IMR-90 (cell line): ENCODE measurements at regions not wholly inside any gene's neighbourhood (a gene's known extent, or its start where the extent isn't known, plus 50 kb on each side); places are given as distances from the start of the nearest gene placed in this dataset.

ENCODE experiments used
- ATAC-seq: fragments of 200-7000 bp; cut with Tn5 transposase; 2 replicates; pipeline ENCODE4 v1.9.1; 2020; ENCODE audit warnings: low read depth, mild to moderate bottlenecking, moderate library complexity
- BruUV-seq: library from RNA; stranded (reverse); fragments of 400-500 nt; replicated peaks from 2 replicates; lab custom pipeline; 2021; lab: Mats Ljungman, UMichigan
- CTCF ChIA-PET: fragments of 300-600 bp; formaldehyde crosslinking; extraction: SDS; loops from one replicate; lab custom pipeline; 2021; ENCODE audit warnings: antibody characterized with exemption; lab: Yijun Ruan, JAX
- POLR2A ChIA-PET: fragments of 300-600 bp; sonication (Branson Sonifier 250); formaldehyde crosslinking; loops from one replicate; lab custom pipeline; 2022; ENCODE audit warnings: antibody characterized with exemption; ENCODE audit not compliant: unreplicated experiment; lab: Charles Lee
- DNase-seq: peaks from one replicate; pipeline ENCODE4 v3.0.0; 2013
- H2AFZ ChIP-seq: replicated peaks from 2 replicates; pipeline ENCODE3; 2013; ENCODE audit warnings: low read length, mild to moderate bottlenecking; ENCODE audit not compliant: poor library complexity
- H2AK5ac ChIP-seq: 2 replicates; pipeline ENCODE4 v1.6.1; 2013; ENCODE audit warnings: low read depth, low read length, inconsistent platforms
- H2AK9ac ChIP-seq: replicated peaks from 2 replicates; pipeline ENCODE3; 2013; ENCODE audit warnings: mild to moderate bottlenecking, low read depth, low read length, moderate library complexity; ENCODE audit not compliant: poor library complexity
- H2BK120ac ChIP-seq: 2 replicates; pipeline ENCODE4 v1.6.1; 2013; ENCODE audit warnings: low read depth, low read length, inconsistent platforms
- H2BK15ac ChIP-seq: 3 replicates; pipeline ENCODE4 v1.6.1; 2013; ENCODE audit warnings: low read depth, low read length, inconsistent platforms
- H2BK20ac ChIP-seq: 2 replicates; pipeline ENCODE4 v1.6.1; 2013; ENCODE audit warnings: low read depth, mild to moderate bottlenecking, inconsistent platforms, low read length, moderate library complexity
- H2BK5ac ChIP-seq: 2 replicates; pipeline ENCODE4 v1.6.1; 2013; ENCODE audit warnings: mild to moderate bottlenecking, low read depth, low read length, inconsistent platforms; ENCODE audit not compliant: poor library complexity, severe bottlenecking
- H3K14ac ChIP-seq: replicated peaks from 2 replicates; pipeline ENCODE4 v1.6.1; 2013; ENCODE audit warnings: low read depth, low read length, inconsistent platforms
- H3K18ac ChIP-seq: 2 replicates; pipeline ENCODE4 v1.6.1; 2013; ENCODE audit warnings: low read depth, low read length, control low read depth
- H3K23ac ChIP-seq: 2 replicates; pipeline ENCODE4 v1.6.1; 2013; ENCODE audit warnings: low read depth, low read length, inconsistent platforms
- H3K27ac ChIP-seq: 2 replicates; pipeline ENCODE4 v1.5.1; 2013; ENCODE audit warnings: mild to moderate bottlenecking, control low read depth, low read length; ENCODE audit not compliant: insufficient read depth
- H3K27me3 ChIP-seq: 2 replicates; pipeline ENCODE4 v1.6.1; 2013; ENCODE audit warnings: low read length; ENCODE audit not compliant: control insufficient read depth, insufficient read depth
- H3K36me3 ChIP-seq: 2 replicates; pipeline ENCODE4 v1.6.1; 2013; ENCODE audit warnings: low read length, mixed read lengths; ENCODE audit not compliant: control insufficient read depth, insufficient read depth
- H3K4ac ChIP-seq: 2 replicates; pipeline ENCODE4 v1.6.1; 2013; ENCODE audit warnings: low read depth, low read length, inconsistent platforms
- H3K4me1 ChIP-seq: 2 replicates; pipeline ENCODE4 v1.6.1; 2013; ENCODE audit warnings: low read length, mixed read lengths; ENCODE audit not compliant: control insufficient read depth, insufficient read depth
- H3K4me2 ChIP-seq: 2 replicates; pipeline ENCODE4 v1.6.1; 2013; ENCODE audit warnings: low read depth, mild to moderate bottlenecking, control low read depth, low read length, moderate library complexity
- H3K4me3 ChIP-seq: 2 replicates; pipeline ENCODE4 v1.5.1; 2013; ENCODE audit warnings: low read depth, mild to moderate bottlenecking, control low read depth, low read length, moderate library complexity; ENCODE audit not compliant: insufficient read depth
- H3K56ac ChIP-seq: 2 replicates; pipeline ENCODE4 v1.6.1; 2013; ENCODE audit warnings: low read length, inconsistent platforms; ENCODE audit not compliant: insufficient read depth; ENCODE audit errors: extremely low read depth
- H3K79me1 ChIP-seq, 2 experiments: 2 replicates each; pipeline ENCODE4 v1.6.1; 2013; ENCODE audit warnings: low read length in 2 of 2, inconsistent platforms in 1 of 2, low read depth in 1 of 2
- H3K9ac ChIP-seq: 2 replicates; pipeline ENCODE4 v1.6.1; 2013; ENCODE audit warnings: low read depth, low read length, control low read depth
- H3K9me1 ChIP-seq: 2 replicates; pipeline ENCODE4 v1.6.1; 2013; ENCODE audit warnings: low read length, inconsistent platforms; ENCODE audit not compliant: insufficient read depth
- H3K9me3 ChIP-seq: 2 replicates; pipeline ENCODE4 v1.6.1; 2013; ENCODE audit warnings: low read length; ENCODE audit not compliant: control insufficient read depth, insufficient read depth
- H4K20me1 ChIP-seq: 2 replicates; pipeline ENCODE4 v1.6.1; 2013; ENCODE audit warnings: low read length, inconsistent platforms; ENCODE audit not compliant: insufficient read depth
- H4K5ac ChIP-seq: 2 replicates; pipeline ENCODE4 v1.6.1; 2013; ENCODE audit warnings: mild to moderate bottlenecking, low read depth, low read length, control low read depth
- H4K8ac ChIP-seq, 2 experiments: 2 replicates each; pipeline ENCODE4 v1.6.1; 2013; ENCODE audit warnings: low read depth in 2 of 2, low read length in 2 of 2, control low read depth in 1 of 2, inconsistent platforms in 1 of 2
- H4K91ac ChIP-seq: 2 replicates; pipeline ENCODE4 v1.6.1; 2013; ENCODE audit warnings: low read depth, low read length, inconsistent platforms; ENCODE audit not compliant: insufficient read depth
- BHLHE40 ChIP-seq: fragments of 150-350 bp; IDR thresholded peaks from 2 replicates; pipeline ENCODE4 v1.6.1; 2016; ENCODE audit warnings: mild to moderate bottlenecking, low read depth, low read length
- CEBPB ChIP-seq: IDR thresholded peaks from 2 replicates; pipeline ENCODE4 v1.6.1; 2012; ENCODE audit warnings: low read depth, low read length, improper control_type of control experiment
- CHD1 ChIP-seq: IDR thresholded peaks from 2 replicates; pipeline ENCODE4 v1.6.1; 2012; ENCODE audit warnings: low read depth, low read length, improper control_type of control experiment
- MAFK ChIP-seq: IDR thresholded peaks from 2 replicates; pipeline ENCODE4 v1.6.1; 2012; ENCODE audit warnings: low read depth, low read length, improper control_type of control experiment
- MAZ ChIP-seq: IDR thresholded peaks from 2 replicates; pipeline ENCODE4 v1.6.1; 2012; ENCODE audit warnings: low read depth, mild to moderate bottlenecking, low read length, improper control_type of control experiment, moderate library complexity, borderline replicate concordance
- MXI1 ChIP-seq: IDR thresholded peaks from 2 replicates; pipeline ENCODE4 v1.6.1; 2012; ENCODE audit warnings: low read depth, mild to moderate bottlenecking, low read length, moderate library complexity, borderline replicate concordance
- NFE2L2 ChIP-seq: fragments of 150-350 bp; IDR thresholded peaks from 2 replicates; pipeline ENCODE4 v1.6.1; 2016; ENCODE audit warnings: low read depth, mild to moderate bottlenecking, low read length
- POLR2A ChIP-seq: IDR thresholded peaks from 2 replicates; pipeline ENCODE4 v1.6.1; 2012; ENCODE audit warnings: mild to moderate bottlenecking, low read depth, low read length
- RCOR1 ChIP-seq: IDR thresholded peaks from 2 replicates; pipeline ENCODE4 v1.6.1; 2012; ENCODE audit warnings: mild to moderate bottlenecking, low read length, improper control_type of control experiment; ENCODE audit not compliant: insufficient replicate concordance
- RFX5 ChIP-seq: IDR thresholded peaks from 2 replicates; pipeline ENCODE4 v1.8.0; 2012; ENCODE audit warnings: low read depth, mild to moderate bottlenecking, low read length, moderate library complexity
- SMC3 ChIP-seq: fragments of 150-350 bp; IDR thresholded peaks from 2 replicates; pipeline ENCODE4 v1.6.1; 2016; ENCODE audit warnings: low read depth, mild to moderate bottlenecking, antibody characterized with exemption, low read length, moderate library complexity
- WGBS, 2 experiments: methylation state at CpG; one replicate each; pipeline versions ENCODE4 v1.1.5 to v1.1.7; 2013; ENCODE audit warnings: missing lambda C conversion rate in 2 of 2; ENCODE audit not compliant: insufficient read length in 1 of 2; ENCODE audit errors: extremely low coverage in 2 of 2; 5-methylcytosine and 5-hydroxymethylcytosine counted together
- dilution Hi-C: fragments of 300-500 bp; cut with HindIII; formaldehyde crosslinking; loops from one replicate; pipeline ENCODE4 v1.14.3; 2018; ENCODE audit warnings: low sequenced_read_pairs; ENCODE audit not compliant: unreplicated experiment
- in situ Hi-C: fragments of 300-500 bp; cut with MboI; formaldehyde crosslinking; loops from 3 replicates; pipeline ENCODE4 v1.14.3; 2019; ENCODE audit warnings: low sequenced_read_pairs, inconsistent platforms, mixed read lengths
- intact Hi-C: fragments of 100-400 bp; cut with micrococcal nuclease; formaldehyde crosslinking; loops from 2 replicates; pipeline ENCODE4 v1.10.0; 2022
- TF ChIP-seq, protein P1 (sequence below): conservative IDR thresholded peaks from 2 replicates; pipeline ENCODE4 v1.5.1; 2012; ENCODE audit warnings: mild to moderate bottlenecking, low read depth, low read length, improper control_type of control experiment
- TF ChIP-seq, protein P2 (sequence below): fragments of 150-350 bp; IDR thresholded peaks from 2 replicates; pipeline ENCODE4 v1.6.1; 2017; ENCODE audit warnings: mild to moderate bottlenecking, antibody characterized with exemption, low read length, low read depth
- TF ChIP-seq, protein P3 (sequence below): fragments of 150-350 bp; IDR thresholded peaks from 2 replicates; pipeline ENCODE4 v1.6.1; 2016; ENCODE audit warnings: low read depth, mild to moderate bottlenecking, low read length, moderate library complexity, borderline replicate concordance

DNA sequence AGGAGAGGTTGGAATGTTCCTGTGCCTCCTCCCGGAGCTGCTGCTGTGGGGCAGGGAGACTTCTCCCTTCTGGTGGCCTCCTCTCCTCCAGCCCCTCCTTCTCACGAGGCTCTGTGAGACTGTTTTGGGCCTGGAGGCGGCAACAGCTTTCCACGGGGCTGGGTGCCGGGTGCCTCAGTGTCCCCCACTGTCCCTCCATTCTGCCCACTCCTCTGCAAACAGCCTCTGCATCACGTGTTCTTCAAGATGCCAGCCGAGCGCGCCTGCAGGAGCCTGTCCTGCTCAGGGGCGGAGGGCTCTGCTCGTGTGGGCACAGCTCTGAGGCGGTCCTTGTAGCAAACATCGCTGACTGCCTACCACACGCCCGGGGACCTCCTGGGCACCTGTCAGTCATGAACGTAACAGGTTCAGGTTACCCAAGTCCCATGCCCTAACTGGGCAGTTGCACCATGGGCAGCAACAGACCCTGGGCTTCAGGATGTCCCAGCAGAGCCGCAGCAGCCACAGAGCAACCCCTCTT lies 70.8 kb downstream of the RRM2 start:
- Histone ChIP-seq H3K9me3 (no peaks in the 10 kb centered on the region), H2BK5ac (no peak overlapping the region), H3K9me1 (0 out of 2 replicates have a peak, but pooled peaks cover 9% of the 10 kb centered on the region), H3K4me1 (peaks cover 14% of the 10 kb centered on the region), H3K18ac (no peak overlapping the region), H4K8ac (peak overlapping the region in 1 of 2 experiments; percentile 78; a peak in 1 of 4 replicates), H4K91ac (peak overlapping the region; percentile 14; the same call in 1 of the 2 replicates), H3K4me2 (no peak overlapping the region; the same call in 1 of the 2 replicates), H3K79me1 (no peaks in the 10 kb centered on the region), H3K36me3 (no peaks in the 10 kb centered on the region), H3K9ac (no peak overlapping the region), H4K20me1 (0 out of 2 replicates have a peak, but pooled peaks cover 3% of the 10 kb centered on the region), H2AK9ac (peak overlapping the region; percentile 45), H2BK15ac (no peak overlapping the region), H3K23ac (no peak overlapping the region), H4K5ac (no peak overlapping the region), H2AFZ (peak overlapping the region; percentile 48), H3K27me3 (no peaks in the 10 kb centered on the region), H3K4me3 (no peak overlapping the region), H3K56ac (no peak overlapping the region), H3K27ac (no peak overlapping the region), H2BK120ac (no peak overlapping the region), H3K14ac (no peak overlapping the region), H3K4ac (no peak overlapping the region), H2BK20ac (0 out of 2 replicates have a peak overlapping the region, but pooled peaks have one; percentile 5), H2AK5ac (no peak overlapping the region)
- 83% methylated on average over 9 of the region's 17 CpGs; no CpG with 5 or more reads in 1 of the 2 experiments for WGBS, 2 experiments
- dilution Hi-C loops: no loop called here
- ATAC-seq (peak; percentile 30), DNase-seq (no peak)
- in situ Hi-C loops: no loop called here
- TF ChIP-seq RCOR1: no peak
- TF ChIP-seq BHLHE40: no peak
- TF ChIP-seq MAZ: no peak
- TF ChIP-seq CHD1: no peak
- no peak for TF ChIP-seq RFX5
- no peak for TF ChIP-seq MXI1
- no peak for TF ChIP-seq NFE2L2
- no peak for TF ChIP-seq SMC3
- no peak for TF ChIP-seq CEBPB
- TF ChIP-seq, protein P1, sequence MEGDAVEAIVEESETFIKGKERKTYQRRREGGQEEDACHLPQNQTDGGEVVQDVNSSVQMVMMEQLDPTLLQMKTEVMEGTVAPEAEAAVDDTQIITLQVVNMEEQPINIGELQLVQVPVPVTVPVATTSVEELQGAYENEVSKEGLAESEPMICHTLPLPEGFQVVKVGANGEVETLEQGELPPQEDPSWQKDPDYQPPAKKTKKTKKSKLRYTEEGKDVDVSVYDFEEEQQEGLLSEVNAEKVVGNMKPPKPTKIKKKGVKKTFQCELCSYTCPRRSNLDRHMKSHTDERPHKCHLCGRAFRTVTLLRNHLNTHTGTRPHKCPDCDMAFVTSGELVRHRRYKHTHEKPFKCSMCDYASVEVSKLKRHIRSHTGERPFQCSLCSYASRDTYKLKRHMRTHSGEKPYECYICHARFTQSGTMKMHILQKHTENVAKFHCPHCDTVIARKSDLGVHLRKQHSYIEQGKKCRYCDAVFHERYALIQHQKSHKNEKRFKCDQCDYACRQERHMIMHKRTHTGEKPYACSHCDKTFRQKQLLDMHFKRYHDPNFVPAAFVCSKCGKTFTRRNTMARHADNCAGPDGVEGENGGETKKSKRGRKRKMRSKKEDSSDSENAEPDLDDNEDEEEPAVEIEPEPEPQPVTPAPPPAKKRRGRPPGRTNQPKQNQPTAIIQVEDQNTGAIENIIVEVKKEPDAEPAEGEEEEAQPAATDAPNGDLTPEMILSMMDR: no peak
- TF ChIP-seq POLR2A: no peak
- TF ChIP-seq, protein P2, sequence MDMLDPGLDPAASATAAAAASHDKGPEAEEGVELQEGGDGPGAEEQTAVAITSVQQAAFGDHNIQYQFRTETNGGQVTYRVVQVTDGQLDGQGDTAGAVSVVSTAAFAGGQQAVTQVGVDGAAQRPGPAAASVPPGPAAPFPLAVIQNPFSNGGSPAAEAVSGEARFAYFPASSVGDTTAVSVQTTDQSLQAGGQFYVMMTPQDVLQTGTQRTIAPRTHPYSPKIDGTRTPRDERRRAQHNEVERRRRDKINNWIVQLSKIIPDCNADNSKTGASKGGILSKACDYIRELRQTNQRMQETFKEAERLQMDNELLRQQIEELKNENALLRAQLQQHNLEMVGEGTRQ: no peak
- TF ChIP-seq, protein P3, sequence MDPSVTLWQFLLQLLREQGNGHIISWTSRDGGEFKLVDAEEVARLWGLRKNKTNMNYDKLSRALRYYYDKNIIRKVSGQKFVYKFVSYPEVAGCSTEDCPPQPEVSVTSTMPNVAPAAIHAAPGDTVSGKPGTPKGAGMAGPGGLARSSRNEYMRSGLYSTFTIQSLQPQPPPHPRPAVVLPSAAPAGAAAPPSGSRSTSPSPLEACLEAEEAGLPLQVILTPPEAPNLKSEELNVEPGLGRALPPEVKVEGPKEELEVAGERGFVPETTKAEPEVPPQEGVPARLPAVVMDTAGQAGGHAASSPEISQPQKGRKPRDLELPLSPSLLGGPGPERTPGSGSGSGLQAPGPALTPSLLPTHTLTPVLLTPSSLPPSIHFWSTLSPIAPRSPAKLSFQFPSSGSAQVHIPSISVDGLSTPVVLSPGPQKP: no peak
- TF ChIP-seq MAFK: no peak
- ChIA-PET POLR2A (no interaction called here), CTCF (no interaction called here)
- intact Hi-C loops: loop anchor here (5.0 kb wide), 1 partner anchor 109 kb away; the partner anchor contains the start of gene HPCAL1
- no TSS peak for BruUV-seq
